HG02973 (cell line): ENCODE measurements at regions not wholly inside any gene's neighbourhood (a gene's known extent, or its start where the extent isn't known, plus 50 kb on each side); places are given as distances from the start of the nearest gene placed in this dataset.

Experiments
- ATAC-seq: cut with Tn5 transposase; IDR thresholded peaks from one replicate; pipeline ENCODE4 v1.9.1; 2021; ENCODE audit warnings: moderate library complexity; ENCODE audit not compliant: unreplicated experiment

- ATAC-seq, result no peak
Measured at GRCh38 chr13:90168953-90169352, 1178.5 kb upstream of the MIR17HG start.

- ATAC-seq, result no peak
Measured at GRCh38 chr13:90170208-90170607, 1177.3 kb upstream of the MIR17HG start.

- ATAC-seq, result no peak
Measured at GRCh38 chr13:90171649-90172048, 1175.8 kb upstream of the MIR17HG start.

- no peak for ATAC-seq
Measured at GRCh38 chr13:90177512-90177911, 1170.0 kb upstream of the MIR17HG start.

GRCh38 chr13:90184355-90184754 is 1163.1 kb upstream of the MIR17HG start:
- ATAC-seq, result no peak

DNA sequence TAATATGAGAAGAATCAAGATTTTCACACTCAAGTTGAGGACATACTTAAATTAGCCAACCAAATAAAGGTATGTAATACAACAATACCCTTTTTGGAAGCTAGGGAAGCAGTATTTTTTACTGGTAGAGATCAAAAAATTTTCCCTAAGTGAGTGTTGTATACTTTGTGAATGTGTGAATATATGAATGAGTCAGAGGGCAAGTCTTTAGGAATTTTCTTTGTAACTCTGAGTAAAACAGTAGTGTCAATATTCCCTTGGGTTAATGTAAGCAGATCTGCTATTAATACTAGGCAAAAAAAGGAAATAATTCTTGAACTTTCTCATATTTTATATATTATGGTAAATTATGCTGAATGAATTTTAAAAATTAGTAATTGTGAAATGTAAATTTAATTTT is 1161.8 kb upstream of the MIR17HG start:
- no peak for ATAC-seq

- ATAC-seq, result no peak
Measured at GRCh38 chr13:90187478-90188350, 1159.8 kb upstream of the MIR17HG start.

DNA sequence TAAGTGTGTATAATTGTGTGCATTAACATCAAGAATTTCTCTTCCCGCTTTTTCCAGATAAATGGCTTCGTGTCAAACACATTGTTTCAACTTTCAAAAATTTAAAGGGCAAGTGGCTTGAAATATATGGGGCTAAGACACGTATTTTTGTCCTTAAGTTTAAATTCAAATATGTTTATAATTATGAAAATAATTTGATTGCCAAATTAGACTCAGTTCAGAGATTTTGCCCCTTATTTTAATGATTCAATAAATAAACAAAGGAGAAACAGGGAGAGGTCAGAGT is 1159.2 kb upstream of the MIR17HG start:
- ATAC-seq, result no peak

DNA sequence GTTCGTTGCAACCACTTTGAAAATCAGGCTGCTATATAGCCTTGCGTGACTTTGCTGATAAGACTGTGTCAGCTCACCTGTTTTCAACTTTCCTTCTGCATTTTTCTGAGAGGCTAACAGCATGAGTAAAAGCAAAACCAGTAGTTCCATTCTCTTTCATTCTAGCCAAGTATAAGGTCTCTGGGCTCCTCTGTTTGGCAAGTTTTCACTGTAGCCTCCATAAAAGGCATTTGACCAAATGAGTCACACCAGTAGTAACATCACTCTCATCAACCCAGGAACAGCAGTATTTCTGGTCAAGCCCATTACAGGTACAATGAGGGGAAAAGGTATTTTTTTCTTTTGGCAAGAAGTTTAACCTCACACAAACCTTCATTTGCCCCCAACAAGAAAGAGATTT is 1149.8 kb upstream of the MIR17HG start:
- no peak for ATAC-seq

DNA sequence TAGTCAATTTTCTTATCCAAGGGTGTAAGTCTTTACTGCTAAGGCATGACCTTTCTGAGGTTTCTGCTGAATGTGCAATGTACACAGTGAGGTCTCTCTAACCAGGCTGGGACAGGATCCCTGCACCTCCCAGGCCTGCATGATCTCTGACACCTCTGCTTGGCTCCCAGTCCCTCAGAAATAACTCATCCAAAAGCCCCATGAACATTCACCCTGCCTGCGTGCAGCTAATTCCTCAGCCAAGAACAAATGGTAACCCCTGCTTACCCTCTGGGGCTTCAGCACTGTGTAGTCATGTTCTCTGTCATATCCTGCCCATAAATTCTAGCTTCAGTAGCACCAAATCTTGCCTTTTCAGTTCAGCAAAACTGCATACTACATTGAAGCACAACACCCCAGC is 1146.3 kb upstream of the MIR17HG start:
- ATAC-seq, result no peak

GRCh38 chr13:90201676-90202460 is 1145.6 kb upstream of the MIR17HG start:
- no peak for ATAC-seq

GRCh38 chr13:90205081-90205480 is 1142.4 kb upstream of the MIR17HG start:
- ATAC-seq, result no peak

GRCh38 chr13:90205911-90206310 is 1141.6 kb upstream of the MIR17HG start:
- ATAC-seq, result no peak

- ATAC-seq, result no peak
Measured at GRCh38 chr13:90217275-90217674, 1130.2 kb upstream of the MIR17HG start.

DNA sequence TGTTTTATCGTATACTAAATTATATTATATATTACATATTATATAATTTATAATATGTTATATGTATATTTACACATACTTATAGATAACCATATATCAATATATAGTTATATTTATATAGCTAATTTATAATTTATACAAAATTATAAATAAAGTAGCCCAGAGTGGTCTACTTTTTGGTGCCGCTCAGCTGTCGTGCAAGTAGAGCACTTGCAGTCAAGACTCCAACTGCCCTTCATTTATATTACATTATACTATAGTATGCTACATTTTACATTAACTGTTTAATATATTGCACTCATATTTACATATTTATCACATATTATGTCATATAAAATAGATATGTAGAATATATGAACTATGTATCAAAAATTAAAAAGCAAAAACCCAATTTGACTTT is 1124.7 kb upstream of the MIR17HG start:
- ATAC-seq, result no peak

DNA sequence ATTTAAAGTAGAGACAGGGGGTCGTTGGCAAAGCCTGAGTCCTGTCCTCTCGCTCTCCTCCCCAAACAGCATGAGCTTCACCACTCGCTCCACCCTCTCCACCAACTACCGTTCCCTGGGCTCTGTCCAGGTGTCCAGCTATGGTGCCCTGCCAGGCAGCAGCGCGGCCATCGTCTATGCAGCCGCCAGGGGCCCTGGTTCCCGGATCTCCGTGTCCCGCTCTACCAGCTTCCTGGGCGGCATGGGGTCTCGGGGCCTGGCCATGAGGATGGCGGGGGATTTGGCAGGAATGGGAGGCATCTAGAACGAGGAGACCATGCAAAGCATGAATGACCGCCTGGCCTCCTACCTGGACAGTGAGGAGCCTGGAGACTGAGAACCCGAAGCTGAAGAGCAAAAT is 1117.2 kb upstream of the MIR17HG start:
- no peak for ATAC-seq

GRCh38 chr13:90232291-90232690 is 1115.2 kb upstream of the MIR17HG start:
- ATAC-seq, result no peak

- ATAC-seq, result no peak
Measured at GRCh38 chr13:90233933-90234672, 1113.4 kb upstream of the MIR17HG start.

- no peak for ATAC-seq
Measured at GRCh38 chr13:90237852-90238251, 1109.6 kb upstream of the MIR17HG start.

- ATAC-seq, result no peak
Measured at GRCh38 chr13:90238413-90238812, 1109.1 kb upstream of the MIR17HG start.

- ATAC-seq, result no peak
Measured at GRCh38 chr13:90239130-90239529, 1108.4 kb upstream of the MIR17HG start.

DNA sequence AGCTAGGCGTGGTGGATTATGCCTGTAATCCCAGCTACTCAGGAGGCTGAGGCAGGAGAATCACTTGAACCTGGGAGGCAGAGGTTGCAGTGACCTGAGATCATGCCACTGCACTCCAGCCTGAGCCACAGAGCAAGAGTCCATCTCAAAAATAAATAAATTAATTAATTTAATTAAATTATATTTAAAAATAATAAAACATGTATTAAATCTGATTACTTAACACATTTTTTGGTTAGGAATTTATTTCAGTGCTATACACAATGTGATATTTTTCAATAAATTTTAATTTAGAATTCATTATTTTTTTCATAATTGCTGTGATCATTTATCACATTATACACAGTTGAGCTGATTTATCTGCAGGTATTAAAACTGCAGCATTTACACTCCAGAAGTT is 1101.5 kb upstream of the MIR17HG start:
- ATAC-seq, result no peak
